ENCODE measurements at regions not wholly inside any gene's neighbourhood (a gene's known extent, or its start where the extent isn't known, plus 50 kb on each side); places are given as distances from the start of the nearest gene placed in this dataset.

DNA sequence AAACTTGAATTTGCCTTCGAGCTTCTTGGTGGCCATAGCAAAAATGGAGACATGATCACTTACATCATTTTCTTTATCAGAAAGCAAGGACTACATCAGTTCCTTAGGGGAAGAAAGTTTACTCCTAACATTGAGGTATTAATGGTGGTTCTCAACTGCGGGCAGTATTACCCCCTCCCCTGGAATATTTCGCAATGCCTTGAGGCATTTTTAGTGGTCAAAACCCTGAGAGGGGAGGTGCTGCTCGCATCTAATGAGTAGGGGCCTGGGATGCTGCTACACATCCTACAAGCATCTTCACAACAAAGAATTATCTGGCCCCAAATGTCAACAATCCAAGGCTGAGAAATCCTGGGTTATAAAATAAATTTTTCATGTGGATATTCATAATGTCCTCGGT is 222.2 kb upstream of the TSHZ2 start:
- TF ChIP-seq EZH2 (IDR thresholded peaks at IDR 0.05) (no peak), POLR2AphosphoS5 (IDR thresholded peaks at IDR 0.05; ENCODE audit: borderline replicate concordance, low read depth, low read length) (no peak)

All from SK-N-MC (cell line).